ENCODE measurements at regions not wholly inside any gene's neighbourhood (a gene's known extent, or its start where the extent isn't known, plus 50 kb on each side); places are given as distances from the start of the nearest gene placed in this dataset.
"Not testable (repeated sequence)": the region's sequence is repeated elsewhere in the genome, so short reads cannot be mapped to it uniquely, and the experiment has no call there.

DNA sequence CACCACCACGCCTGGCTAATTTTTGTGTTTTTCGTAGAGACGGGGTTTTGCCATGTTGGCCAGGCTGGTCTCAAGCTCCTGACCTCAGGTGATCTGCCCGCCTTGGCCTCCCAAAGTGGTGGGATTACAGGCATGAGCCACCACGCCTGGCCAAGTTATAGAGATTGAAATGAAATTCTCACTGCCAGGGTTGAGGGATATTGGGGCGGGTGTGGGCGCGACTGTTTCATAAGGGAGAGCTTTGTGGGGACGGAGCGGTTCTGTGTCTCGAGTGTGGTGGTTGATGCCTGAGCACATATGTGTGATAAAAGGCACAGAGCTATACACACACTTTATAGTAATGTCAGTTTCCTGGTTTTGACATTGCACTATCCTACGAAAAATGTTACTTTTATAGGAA lies 361.0 kb upstream of the HS6ST1 start:
- not testable (repeated sequence) for DNase-seq

DNA sequence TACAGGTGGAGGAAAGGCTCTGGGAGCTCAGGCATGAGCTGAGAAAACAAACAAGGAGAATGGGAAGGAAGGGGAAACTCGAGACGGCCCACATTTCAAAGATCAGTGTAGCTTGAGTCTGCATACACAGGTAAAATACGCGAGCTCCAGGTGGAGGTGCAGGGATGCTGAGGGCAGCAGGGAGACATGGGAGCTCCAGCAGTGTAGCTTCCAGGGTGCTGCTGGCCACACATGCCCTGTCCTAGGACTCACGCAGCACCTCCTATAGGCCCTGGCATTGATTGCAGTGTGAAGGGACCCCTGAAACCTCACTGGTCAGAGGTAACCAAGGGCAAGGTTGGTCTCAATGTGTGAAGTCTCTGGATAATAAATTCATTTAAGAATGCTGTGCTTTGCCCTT lies 362.8 kb upstream of the HS6ST1 start:
- no peak for DNase-seq

DNA sequence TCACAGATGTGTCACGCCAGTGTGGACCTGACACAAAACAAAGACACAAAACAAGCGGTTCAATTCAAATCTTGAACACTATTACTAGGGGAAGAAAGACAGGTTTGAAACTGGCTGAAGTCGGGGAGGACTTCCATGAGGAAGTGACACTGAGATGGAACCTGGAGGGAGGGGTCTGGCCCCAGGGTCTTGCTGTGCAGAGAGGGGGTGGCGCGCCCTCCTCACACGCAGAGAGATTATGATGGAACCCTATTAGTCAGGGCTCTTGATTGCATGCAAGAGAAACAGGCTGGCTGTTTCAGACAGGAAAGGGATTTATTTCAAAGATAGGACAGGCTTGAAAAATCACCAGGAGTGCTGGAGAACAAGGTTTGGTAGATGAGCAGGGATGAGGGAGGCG lies 363.6 kb upstream of the HS6ST1 start:
- no peak for DNase-seq

DNA sequence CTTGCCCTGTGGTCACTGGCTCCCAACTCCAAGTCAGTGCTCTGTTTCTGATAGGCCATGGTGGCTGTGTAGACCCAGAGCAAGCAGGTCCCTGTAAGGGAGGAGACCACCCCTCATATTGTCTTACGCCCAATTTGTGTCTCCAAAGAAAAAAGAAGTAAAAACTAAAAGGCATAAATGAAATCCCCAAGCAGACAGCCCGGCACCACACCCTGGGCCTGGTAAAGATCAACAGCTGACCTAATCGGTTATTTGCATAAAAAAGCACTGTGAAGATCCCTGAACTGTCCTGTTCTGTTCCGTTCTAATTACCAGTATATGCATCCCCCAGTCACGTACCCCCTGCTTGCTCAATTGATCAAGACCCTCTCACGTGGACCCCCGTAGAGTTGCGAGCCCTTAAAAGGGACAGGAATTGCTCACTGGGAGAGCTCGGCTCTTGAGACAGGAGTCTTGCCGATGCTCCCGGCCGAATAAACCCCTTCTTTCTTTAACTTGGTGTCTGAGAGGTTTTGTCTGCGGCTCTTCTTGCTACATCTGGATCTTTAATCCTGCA lies 364.1 kb upstream of the HS6ST1 start:
- no peak for DNase-seq

DNA sequence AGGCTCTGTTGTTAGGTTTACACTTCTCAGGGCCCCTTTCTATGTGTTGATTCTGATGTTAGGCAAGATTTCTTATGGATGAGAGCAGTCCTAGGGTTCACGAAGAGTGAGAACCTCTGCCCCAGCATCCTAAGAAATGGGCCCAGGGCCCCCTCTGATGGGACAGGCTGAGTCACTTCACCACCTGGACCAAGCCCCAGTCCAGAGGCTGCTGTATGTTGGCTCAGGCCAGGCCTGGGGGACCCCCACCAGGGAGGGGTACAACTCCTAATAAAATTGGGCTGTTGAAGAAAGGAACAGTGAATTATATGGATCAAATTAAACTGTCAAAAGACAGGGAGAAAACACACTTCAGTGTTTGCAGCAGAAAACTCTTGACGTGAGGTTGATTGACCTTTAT lies 365.9 kb upstream of the HS6ST1 start:
- DNase-seq: no peak

DNA sequence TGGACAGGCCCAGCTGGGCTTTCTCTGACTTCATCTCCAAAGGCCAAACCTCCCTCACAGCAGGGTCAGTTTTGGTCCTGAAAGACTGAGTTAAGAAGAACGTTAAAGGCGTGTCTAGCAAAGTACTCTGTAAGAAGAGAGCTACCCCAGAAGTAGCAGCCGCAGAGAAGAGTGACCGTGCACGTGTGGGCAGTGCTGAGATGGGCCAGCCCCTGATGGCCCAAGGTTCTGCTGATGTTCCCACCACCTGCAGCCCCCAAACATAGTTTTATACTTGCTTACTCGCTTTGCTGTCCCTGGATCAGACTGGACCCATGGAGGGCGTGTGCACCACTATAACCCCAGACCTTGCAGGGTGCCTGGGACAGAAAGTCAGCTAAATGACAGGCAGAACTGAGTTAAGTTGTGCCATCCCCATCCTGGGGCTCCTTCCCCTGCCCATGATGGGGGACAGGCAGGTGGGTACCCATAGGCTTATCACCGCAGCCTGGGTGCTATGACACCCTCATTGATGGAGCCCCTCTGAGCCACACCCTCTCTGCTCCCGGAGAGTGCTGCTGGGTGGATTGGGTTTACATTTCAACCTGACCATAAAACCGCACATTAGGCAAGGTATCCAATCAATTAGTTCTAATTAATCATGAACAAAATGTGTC lies 367.3 kb upstream of the HS6ST1 start:
- DNase-seq: no peak

DNA sequence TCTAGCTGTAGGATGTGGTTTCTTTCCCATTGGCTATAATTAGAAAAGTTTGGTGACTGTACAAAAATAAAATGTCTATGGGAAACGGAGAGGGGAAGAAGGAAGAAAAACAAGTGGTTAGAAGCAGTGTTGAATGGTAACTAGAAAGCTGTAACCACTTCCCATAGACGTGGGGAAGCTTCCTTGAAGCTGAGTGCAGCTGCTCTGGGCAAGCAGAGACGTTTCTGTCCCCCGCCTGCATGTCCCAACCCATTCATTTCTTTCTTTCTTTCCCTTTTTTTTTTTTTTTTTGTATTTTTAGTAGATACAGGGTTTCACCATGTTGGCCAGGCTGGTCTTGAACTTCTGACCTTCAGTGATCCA lies 367.8 kb upstream of the HS6ST1 start:
- no peak for DNase-seq

DNA sequence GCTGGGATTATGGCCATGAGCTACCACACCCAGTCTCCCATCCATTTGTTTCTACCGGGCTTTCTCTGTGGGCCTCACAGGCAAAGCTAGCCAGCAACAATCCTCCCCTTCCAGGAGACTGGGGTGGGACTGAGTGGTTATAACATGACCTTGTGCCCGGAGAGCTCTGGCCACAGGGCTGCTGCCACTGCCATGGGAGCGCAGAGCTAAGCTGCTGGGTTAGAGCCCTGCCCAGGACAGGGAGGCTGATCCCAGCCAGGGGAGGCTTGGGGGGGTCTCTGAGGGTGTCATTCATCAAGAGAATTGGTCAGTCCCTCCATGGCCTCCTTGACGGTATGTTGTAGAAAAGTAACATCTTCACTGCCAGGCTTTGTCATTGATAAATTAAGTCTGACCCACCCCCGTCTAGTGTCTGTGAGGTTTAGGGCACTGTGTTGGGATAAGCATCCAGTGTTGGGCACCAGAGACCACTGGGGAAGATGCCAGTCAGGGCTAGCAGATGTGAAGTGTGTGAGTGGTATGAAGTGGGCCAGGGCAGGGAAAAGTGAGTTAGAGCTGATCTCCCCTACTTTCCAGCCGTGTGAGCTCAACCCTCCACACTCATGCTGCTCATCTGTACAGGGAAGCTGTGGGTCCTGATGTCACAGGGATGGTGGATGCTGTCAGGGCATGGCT lies 368.4 kb upstream of the HS6ST1 start:
- no peak for DNase-seq

DNA sequence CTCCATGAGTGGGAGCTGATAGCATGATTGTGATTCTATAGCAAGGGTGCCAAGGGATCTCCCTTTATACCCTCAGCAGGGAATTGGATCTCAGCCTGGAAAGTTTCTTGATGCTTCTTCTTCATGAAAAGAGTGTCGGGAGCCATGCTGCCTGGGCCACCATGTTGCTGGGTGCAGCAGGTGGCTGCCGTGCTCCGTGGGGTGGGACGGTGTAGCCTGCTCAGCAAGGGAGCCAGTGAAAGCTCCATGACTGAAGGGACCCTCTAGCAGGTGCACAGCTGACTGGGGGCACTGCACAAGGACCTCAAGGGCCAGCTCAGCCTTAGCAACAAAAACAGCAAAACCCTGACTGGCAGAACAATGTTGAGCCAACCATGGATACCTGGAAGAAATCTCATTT lies 368.9 kb upstream of the HS6ST1 start:
- DNase-seq: no peak

DNA sequence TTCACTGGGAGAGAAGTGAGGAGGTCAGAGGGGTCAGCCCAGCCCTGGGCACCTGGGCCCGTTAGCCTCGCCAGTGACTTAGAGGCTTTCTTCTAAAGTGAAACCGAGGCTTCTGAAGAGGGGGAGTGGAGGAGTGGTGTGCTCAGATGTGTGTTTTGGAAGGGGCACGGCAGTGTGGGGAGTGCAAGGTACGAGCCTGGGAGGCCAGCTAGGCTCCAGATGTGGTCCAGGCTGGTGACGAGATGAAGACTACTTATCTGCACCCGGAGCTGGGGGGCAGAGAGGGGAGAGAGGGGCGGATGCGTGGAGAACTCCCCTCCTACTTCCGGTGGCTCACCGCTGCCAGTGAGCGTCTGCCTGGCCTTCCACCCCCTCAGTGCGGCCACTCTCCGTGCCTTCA lies 371.3 kb upstream of the HS6ST1 start:
- no peak for DNase-seq

DNA sequence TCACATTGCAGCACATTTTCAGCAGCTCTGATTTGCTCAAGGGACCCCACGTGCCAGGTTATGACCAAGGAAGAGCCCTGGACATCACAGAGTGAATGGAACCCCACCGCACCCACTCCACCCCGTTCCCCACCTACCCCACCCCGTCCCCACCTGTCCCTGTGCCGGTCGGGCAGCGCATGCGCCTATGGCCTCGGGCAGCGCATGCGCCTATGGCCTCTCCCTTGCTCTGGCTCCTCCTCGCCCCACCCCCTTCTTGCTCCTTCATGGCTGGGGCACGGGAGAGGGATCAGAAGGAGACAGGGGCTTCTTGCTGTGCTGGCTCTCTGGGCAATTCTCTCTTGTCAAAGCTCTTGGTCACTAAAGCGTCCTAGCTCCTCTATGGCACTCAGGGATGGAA lies 371.8 kb upstream of the HS6ST1 start:
- no peak for DNase-seq

DNA sequence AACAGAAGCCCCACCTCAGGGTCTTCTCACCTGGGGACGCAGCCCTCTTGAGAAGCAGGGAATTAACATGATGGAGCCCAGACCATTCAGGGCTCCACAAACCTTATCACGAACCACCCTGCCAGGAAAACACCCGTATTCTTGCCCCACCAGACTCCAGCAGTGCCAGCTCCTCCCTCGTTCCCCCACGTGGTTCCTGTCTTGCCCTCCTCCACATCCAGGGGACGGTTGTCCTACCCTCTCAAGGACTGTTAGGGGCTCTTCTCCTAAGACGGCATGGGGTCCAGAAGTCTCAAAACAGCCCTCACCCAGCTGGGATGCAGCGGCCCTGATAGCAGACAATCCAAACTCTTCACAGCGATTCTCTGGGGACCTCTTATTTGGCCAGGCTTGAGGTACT lies 372.2 kb upstream of the HS6ST1 start:
- no peak for DNase-seq

DNA sequence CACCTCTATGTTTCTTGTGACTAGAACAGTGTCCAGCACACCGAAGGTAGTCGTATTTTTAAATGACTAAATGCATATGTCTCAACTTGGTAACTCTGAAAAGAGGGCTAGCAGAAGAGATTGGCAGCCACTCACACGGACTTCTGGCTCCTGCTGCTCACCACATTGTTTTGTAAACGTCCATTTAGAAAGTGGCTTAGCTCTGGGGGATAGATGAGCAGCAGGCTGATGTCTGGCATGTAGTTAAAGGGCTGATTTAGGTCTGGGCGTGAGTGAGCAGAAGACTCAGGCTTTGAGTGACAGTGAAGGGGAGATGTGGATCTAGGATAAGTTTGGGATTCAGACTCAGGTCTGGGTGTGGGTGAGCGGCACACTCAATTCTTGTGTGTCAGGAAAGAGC lies 372.9 kb upstream of the HS6ST1 start:
- DNase-seq: no peak

DNA sequence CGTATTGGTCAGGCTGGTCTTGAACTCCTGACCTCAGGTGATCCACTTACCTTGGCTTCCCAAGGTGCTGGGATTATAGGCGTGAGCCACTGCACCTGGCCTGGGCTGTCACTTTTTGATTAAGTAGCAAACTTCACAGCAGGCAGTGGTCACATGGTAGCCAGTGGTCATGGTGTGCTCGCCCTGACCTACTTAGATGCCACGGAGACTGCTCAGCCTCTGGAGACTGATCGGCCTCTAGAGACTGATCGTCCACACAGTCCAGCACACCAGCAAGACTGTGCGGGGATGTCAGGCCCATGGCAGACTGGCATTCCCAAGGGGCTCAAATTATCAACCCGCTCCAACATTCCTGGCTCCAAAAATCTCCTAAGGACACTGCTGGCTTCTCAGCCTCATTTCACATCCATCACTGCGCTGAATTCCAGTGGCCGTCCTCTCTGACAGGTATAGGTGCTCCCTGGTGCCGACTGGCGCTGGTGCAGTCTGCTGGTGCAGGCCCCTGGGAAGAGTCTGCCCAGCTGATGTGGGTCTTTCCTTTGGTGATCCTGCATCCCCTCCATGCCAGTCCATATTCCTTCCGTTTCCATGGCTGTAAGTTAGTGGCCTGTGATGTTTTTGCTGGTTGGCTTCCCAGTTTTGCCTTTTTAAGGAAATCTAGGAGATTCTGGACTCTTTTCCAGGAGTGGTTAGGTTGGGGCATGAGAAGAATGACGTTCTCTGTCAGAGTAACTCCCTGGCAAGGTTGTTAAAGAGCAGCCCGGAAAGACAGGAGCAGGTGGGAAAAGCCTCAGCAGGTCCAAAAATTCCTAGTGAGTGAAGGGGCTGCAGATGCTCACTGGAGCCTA lies 374.5 kb upstream of the HS6ST1 start:
- DNase-seq: no peak

DNA sequence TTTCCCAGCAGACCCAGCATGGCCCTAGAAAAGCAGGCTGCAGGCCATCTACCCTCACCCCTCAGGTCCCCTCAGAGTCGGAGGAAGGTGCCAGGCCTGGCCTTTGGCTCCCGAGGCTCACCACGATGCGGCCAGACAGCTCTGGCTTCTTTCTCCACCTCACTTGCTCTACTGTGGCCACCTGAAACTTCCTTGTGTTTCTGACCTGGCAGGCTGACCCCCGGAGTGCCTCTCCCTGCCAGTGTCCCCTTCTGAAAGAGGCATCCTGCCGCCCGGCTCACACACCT lies 375.0 kb upstream of the HS6ST1 start:
- DNase-seq: no peak

DNA sequence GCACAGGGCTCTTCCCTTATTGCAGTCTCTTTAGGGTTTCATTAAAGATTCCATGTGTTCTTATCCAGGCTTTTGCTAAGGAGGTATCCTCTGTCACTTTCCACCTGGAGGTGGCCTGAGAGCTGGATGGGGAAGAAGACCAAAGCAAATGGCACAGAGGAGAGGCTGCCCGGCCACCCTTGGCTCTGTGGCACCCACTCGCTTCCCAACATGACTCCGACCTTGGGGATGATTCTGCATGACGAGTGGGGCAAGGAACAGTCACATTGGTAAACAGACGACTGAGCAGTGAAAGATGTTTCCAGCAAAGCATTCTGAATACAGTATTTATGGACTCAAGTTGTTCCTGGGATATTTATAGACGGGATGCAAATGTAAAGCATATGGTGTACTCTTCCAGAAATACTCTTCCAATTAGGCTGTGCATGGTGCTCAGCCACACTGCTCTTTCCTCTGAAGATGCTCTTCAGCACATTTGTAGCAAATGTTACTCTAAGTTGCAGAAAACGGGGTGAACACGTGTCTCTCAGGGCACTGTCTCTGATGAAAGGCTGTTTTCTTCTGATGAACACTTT lies 377.1 kb upstream of the HS6ST1 start:
- DNase-seq: no peak

DNA sequence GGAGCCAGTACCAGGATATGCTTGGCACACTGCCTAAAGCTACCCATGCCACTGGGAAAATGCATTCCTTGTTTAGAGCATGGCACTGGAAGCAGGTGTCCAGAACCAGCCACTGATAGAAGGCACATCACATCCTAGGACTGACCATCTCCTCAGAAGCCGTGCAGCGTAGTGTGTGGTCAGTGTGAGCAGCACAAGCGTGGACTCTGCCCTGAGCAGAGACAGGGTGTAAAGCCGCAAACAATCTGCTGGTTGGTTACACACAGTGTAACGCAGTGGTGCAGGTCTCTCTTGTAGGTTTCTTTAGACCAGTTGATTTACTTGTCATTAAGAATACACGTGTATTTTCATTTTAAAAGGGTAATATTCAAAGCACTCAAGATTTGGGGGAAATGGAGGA lies 377.8 kb upstream of the HS6ST1 start:
- DNase-seq: no peak

DNA sequence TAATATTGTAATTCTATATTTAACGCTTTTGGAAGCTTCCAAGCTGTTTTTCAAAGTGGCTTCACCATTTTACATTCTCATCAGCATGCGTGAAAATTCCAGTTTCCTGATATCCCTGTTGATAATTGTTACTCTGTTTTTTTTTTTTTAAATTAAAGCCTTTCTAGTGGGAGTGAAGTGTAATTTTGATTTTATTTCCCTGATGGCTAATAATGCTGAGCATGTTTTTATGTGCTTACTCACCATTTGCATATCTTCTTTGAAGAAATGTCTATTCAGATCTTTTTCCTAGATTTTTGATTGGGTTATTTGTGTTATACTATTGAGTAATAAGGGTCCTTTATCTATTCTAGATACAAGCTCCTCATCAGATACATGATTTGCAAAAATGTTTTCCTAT lies 382.8 kb upstream of the HS6ST1 start:
- no peak for DNase-seq

DNA sequence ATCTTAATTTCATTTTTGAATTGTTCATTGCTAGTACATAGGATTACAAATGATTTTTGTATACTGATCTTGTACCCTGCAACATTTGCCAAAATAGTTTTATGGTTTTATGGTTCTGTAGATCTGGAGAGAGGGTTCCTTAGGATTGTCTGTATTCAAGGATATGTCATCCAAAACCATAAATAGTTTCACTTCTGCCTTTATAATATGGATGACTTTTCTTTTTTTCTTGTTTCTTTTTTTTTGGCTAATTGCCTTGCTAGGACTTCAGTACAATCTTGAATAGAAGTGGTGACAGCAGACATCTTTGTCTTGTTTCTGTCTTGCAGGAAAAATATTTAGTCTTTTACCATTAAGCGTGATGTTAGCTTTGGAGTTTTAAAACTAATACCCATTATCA lies 383.9 kb upstream of the HS6ST1 start:
- DNase-seq: no peak

DNA sequence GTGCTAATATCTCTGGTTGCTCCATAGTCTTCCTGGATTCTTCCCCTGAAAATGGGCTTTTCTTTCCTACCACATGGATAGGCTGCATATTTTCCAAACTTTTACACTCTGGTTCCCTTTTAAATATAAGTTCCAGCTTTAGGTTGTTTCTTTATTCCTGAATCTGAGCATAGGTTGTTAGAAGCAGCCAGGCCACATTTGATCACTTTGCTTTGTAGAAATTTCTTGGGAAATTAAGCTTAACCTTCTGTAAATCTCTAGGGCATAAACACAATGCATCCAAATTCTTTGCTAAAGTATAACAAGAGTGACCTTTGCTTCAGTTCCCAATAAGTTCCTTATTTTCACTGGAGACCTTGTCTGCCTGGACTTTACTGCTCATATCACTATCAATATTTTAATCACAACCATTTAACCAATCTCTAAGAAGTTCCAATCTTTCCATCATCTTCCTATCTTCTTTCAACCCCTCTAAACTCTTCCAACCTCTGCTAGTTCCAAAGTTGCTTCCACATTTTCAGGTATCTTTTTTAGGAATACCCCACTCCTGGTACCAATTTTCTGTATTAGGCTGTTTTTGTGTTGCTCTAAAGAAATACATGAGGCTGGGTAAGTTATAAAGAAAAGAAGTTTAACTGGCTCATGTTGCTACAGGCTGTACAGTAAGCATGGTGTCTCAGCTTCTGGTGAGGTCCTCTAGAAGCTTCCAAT lies 389.6 kb upstream of the HS6ST1 start:
- DNase-seq: no peak

DNA sequence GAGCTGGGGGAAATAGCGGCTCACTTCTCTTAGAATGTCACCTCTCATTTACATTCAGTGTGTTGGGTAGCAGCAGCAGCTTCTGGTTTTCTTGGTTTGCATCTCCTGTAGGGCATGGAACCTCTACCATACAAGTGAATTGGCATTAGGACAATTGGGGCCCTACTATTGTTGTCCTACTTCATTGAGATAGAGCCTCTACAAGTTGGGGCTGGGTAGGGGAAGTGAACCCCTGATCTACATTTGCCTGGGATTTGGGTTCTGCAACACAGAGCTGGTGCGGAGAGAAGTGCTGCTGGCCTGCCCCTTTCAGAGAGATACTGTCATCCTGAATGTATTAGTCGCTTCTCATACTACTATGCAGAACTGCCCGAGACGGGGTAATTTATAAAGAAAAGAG lies 391.6 kb upstream of the HS6ST1 start:
- no peak for DNase-seq

DNA sequence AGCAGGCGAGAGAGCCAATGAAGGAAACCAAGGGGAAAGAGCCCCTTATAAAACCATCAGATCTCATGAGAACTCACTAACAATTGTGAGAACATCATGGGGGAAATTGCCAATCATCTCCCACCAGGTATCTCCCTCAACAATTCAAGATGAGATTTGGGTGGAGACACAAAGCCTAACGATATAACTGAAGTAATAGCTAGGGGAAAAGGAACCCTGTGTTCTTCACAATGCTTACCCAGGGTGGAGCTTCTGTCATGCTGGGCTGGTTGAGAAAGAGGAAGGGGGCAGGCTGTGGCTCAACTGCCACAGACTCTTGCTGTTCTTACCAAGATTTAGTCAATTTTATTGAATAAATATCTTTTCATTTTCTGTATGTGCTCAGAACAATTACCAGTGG lies 392.1 kb upstream of the HS6ST1 start:
- DNase-seq: no peak

DNA sequence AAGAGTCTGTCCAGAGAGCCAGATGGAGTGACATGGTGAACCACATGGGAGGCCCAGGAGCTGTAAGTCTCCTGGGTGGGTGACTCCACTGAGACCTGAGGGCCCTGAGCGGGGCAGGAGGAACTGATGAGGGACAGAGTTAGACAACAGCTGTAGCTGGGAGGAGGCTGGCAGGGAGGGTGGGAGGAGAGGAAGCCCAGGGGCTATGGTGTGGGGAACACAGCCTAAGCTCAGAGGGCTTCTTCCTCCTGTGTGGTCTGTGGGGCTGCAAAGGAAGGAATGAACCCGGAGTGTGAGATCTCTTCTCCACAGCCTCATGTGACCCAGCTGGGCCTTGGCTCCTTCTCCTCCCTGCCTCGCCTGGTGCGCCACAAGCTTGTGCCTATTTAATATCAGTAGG lies 395.6 kb upstream of the HS6ST1 start:
- DNase-seq: no peak
